ENCODE measurements at regions not wholly inside any gene's neighbourhood (a gene's known extent, or its start where the extent isn't known, plus 50 kb on each side); places are given as distances from the start of the nearest gene placed in this dataset.

DNA sequence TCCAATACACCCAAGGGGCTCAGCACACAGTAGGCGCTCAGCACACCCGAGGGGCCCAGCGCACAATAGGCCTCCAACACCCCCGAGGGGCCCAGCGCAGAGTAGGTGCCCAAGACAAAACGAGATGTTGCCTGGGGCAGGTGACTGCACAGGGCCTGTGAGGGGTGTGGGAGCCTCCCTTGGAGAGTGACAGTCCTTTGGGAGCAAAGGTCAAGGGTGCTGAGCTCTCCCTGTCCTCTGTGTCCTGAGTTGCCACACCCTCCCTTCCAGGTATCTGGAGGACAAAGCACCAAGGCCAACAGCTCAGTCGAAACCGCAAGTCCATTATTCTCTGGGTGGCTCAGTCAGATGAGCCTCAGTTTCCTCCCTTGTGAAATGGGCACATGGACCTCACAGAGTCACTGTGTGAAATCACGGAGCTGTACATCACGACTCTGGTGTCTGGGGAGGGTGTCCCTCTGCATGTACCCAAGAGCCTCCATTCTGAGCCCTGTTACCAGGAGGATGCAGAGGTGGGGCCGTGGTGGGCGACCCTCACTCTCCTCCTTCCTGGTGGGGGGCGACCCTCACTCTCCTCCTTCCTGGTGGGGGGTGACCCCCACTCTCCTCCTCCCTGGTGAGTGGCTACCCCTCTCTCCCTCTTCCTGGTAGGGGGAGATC lies 81.3 kb downstream of the FOXL3 start:
- H4K8ac ChIP-seq (replicated peaks; ENCODE audit: insufficient read length, low read depth, low read length), result no peak overlapping the region
- no peak for TF ChIP-seq CTCF (conservative IDR thresholded peaks at IDR 0.05)
- H3K79me1 ChIP-seq (ENCODE audit: insufficient read depth, low read depth, low read length, poor library complexity, severe bottlenecking), result no peaks in the 10 kb centered on the region
- no peak overlapping the region for H2BK120ac ChIP-seq (ENCODE audit: low read depth, low read length, poor library complexity, severe bottlenecking)
- no peak overlapping the region for H3K23ac ChIP-seq (ENCODE audit: insufficient read length, low read depth, low read length)
- H3K56ac ChIP-seq (ENCODE audit: insufficient read length, low read depth, low read length), result no peak overlapping the region
- H3K9ac ChIP-seq (ENCODE audit: extremely low read depth, insufficient read length, low read length), result no peak overlapping the region
- peaks cover under 1 to 27% of the 10 kb centered on the region in 2 experiments; a peak in 3 of 4 replicates for H3K4me1 Mint-ChIP-seq
- no peak overlapping the region for H2BK20ac ChIP-seq (ENCODE audit: low read depth, low read length, poor library complexity, severe bottlenecking)
- no peak overlapping the region for H4K91ac ChIP-seq (ENCODE audit: insufficient read length, low read depth, low read length)
- no peaks in the 10 kb centered on the region for H3K23me2 ChIP-seq (ENCODE audit: insufficient read length, low read depth, low read length, poor library complexity, severe bottlenecking)
- H3K9me3 Mint-ChIP-seq, result no peaks in the 10 kb centered on the region; a peak in 1 of 5 replicates
- H2BK5ac ChIP-seq (ENCODE audit: insufficient read length, low read length), result no peak overlapping the region
- H3K27me3 Mint-ChIP-seq (ENCODE audit: low read depth), result no peaks in the 10 kb centered on the region; the same call in none of the 2 replicates
- no peak overlapping the region for H3K4me3 Mint-ChIP-seq
- no peak overlapping the region for H3K18ac ChIP-seq (ENCODE audit: insufficient read length, low read depth, low read length)
- no peak overlapping the region for H3K27ac ChIP-seq (ENCODE audit: insufficient read length, low read depth, low read length)
- H3K27me3 ChIP-seq (ENCODE audit: insufficient read depth, low read length), result no peaks in the 10 kb centered on the region
- H3K27ac Mint-ChIP-seq, result no peak overlapping the region
- no peaks in the 10 kb centered on the region for H3K36me3 Mint-ChIP-seq (ENCODE audit: insufficient read depth in 1 of 3, low read depth in 3 of 3)
- no peaks in the 10 kb centered on the region for H3K4me1 ChIP-seq (ENCODE audit: insufficient read depth, low read length)
- no peak overlapping the region for H2AFZ ChIP-seq (ENCODE audit: low read length)
- H4K20me1 ChIP-seq (ENCODE audit: control insufficient read depth, insufficient read depth, insufficient read length), result no peaks in the 10 kb centered on the region
- no peak overlapping the region for H2AK5ac ChIP-seq (ENCODE audit: insufficient read length, low read length)
- H3K14ac ChIP-seq (ENCODE audit: insufficient read depth, low read length), result no peak overlapping the region
- H3T11ph ChIP-seq (ENCODE audit: low read length), result no peak overlapping the region
- H3K4me2 ChIP-seq (ENCODE audit: insufficient read depth, insufficient read length, low read length), result no peak overlapping the region
- WGBS (ENCODE audit: extremely low coverage, insufficient read length, low lambda C conversion rate), result no CpG with 5 or more reads among the region's 13 CpGs
- no peak overlapping the region for H3K4ac ChIP-seq (ENCODE audit: low read depth, low read length)
- no peaks in the 10 kb centered on the region for H3K79me2 ChIP-seq (ENCODE audit: insufficient read depth, low read length)
- no peaks in the 10 kb centered on the region for H3K9me3 ChIP-seq (ENCODE audit: control insufficient read depth, low read depth, low read length)
- no peak overlapping the region for H2BK12ac ChIP-seq (ENCODE audit: insufficient read length, low read depth, low read length)
- no peak overlapping the region for H4K5ac ChIP-seq (ENCODE audit: insufficient read length, low read depth, low read length)
- no peak overlapping the region for H2BK15ac ChIP-seq (ENCODE audit: low read depth, low read length)
- no peak for DNase-seq
